Thymus (tissue), 11 donors: ENCODE measurements at regions not wholly inside any gene's neighbourhood (a gene's known extent, or its start where the extent isn't known, plus 50 kb on each side); places are given as distances from the start of the nearest gene placed in this dataset.

Source experiments
- DNase-seq, 9 donors: peaks; one replicate each; pipeline ENCODE4 v3.0.0-alpha.2; 2013; ENCODE audit warnings: low spot score in 9 of 9, low read depth in 6 of 9, missing footprints in 1 of 9
- H3K27ac ChIP-seq, 2 donors: one replicate each; pipeline ENCODE4 v1.5.1; 2013; ENCODE audit warnings: control low read depth in 1 of 2, low read depth in 1 of 2, low read length in 1 of 2, mild to moderate bottlenecking in 1 of 2, moderate library complexity in 1 of 2
- H3K27me3 ChIP-seq, 2 donors: one replicate each; pipeline ENCODE4 v1.5.1; 2013; ENCODE audit warnings: low read length in 1 of 2; ENCODE audit not compliant: control insufficient read depth in 2 of 2, insufficient read depth in 1 of 2
- H3K36me3 ChIP-seq, 2 donors: one replicate each; pipeline ENCODE4 v1.5.1; 2013; ENCODE audit warnings: low read length in 1 of 2, mild to moderate bottlenecking in 1 of 2, moderate library complexity in 1 of 2; ENCODE audit not compliant: control insufficient read depth in 2 of 2, insufficient read depth in 2 of 2
- H3K4me1 ChIP-seq, 2 donors: one replicate each; pipeline ENCODE4 v1.5.1; 2013; ENCODE audit warnings: low read length in 2 of 2; ENCODE audit not compliant: control insufficient read depth in 2 of 2, insufficient read depth in 2 of 2
- H3K4me3 ChIP-seq, 2 donors: one replicate each; pipeline ENCODE4 v1.5.1; 2013; ENCODE audit warnings: low read length in 2 of 2, control low read depth in 1 of 2, mild to moderate bottlenecking in 1 of 2
- H3K9me3 ChIP-seq, 2 donors: one replicate each; pipeline ENCODE4 v1.5.1; 2013; ENCODE audit warnings: low read length in 1 of 2, mild to moderate bottlenecking in 1 of 2; ENCODE audit not compliant: control insufficient read depth in 2 of 2, insufficient read depth in 1 of 2
- WGBS: extraction: QIAGEN DNeasy Blood & Tissue Kit; methylation state at CpG from one replicate; pipeline ENCODE4 v1.1.7; 2013; 5-methylcytosine and 5-hydroxymethylcytosine counted together
- donor health status: healthy.

- H3K27me3 ChIP-seq = peaks cover 0 to 3% of the 10 kb centered on the region in 2 donors
- no peaks in the 10 kb centered on the region for H3K4me1 ChIP-seq
- H3K36me3 ChIP-seq = no peaks in the 10 kb centered on the region
- no peak overlapping the region for H3K27ac ChIP-seq
- H3K9me3 ChIP-seq = no peaks in the 10 kb centered on the region
- H3K4me3 ChIP-seq = no peak overlapping the region
- WGBS = 0% methylated on average over 1 of the region's 1 CpG
- no peak for DNase-seq
Observed at GRCh38 chr7:106405697-106406141, 120.9 kb upstream of the NAMPT start.

GRCh38 chr7:106402898-106403297 lies 118.1 kb upstream of the NAMPT start:
- Histone ChIP-seq H3K9me3 (no peaks in the 10 kb centered on the region), H3K27ac (no peak overlapping the region), H3K27me3 (peaks cover 0 to 3% of the 10 kb centered on the region in 2 donors), H3K4me1 (no peaks in the 10 kb centered on the region), H3K4me3 (no peak overlapping the region), H3K36me3 (no peaks in the 10 kb centered on the region)
- DNase-seq = no peak
- 92% methylated on average over 1 of the region's 1 CpG for WGBS

- 97% methylated on average over 3 of the region's 3 CpGs for WGBS
Observed at GRCh38 chr7:106400923-106401322, 116.1 kb upstream of the NAMPT start.

GRCh38 chr7:106398786-106399185 lies 114.0 kb upstream of the NAMPT start:
- peaks cover 0 to 3% of the 10 kb centered on the region in 2 donors for H3K27me3 ChIP-seq
- H3K27ac ChIP-seq = no peak overlapping the region
- no peak overlapping the region for H3K4me3 ChIP-seq
- DNase-seq = no peak
- H3K4me1 ChIP-seq = no peaks in the 10 kb centered on the region
- H3K9me3 ChIP-seq = no peaks in the 10 kb centered on the region
- no peaks in the 10 kb centered on the region for H3K36me3 ChIP-seq

More at GRCh38 chr7:106400923-106401322, 116.1 kb upstream of the NAMPT start:
- Histone ChIP-seq H3K4me1 (no peaks in the 10 kb centered on the region), H3K9me3 (no peaks in the 10 kb centered on the region), H3K27me3 (peaks cover 0 to 3% of the 10 kb centered on the region in 2 donors), H3K4me3 (no peak overlapping the region), H3K36me3 (no peaks in the 10 kb centered on the region), H3K27ac (no peak overlapping the region)
- DNase-seq = no peak

GRCh38 chr7:106397994-106398393 lies 113.2 kb upstream of the NAMPT start:
- H3K27ac ChIP-seq = no peak overlapping the region
- peaks cover 0 to 3% of the 10 kb centered on the region in 2 donors for H3K27me3 ChIP-seq
- 94% methylated on average over 5 of the region's 5 CpGs for WGBS
- H3K4me1 ChIP-seq = no peaks in the 10 kb centered on the region
- no peaks in the 10 kb centered on the region for H3K36me3 ChIP-seq
- no peaks in the 10 kb centered on the region for H3K9me3 ChIP-seq
- no peak for DNase-seq
- H3K4me3 ChIP-seq = no peak overlapping the region

GRCh38 chr7:106394526-106394925 lies 109.7 kb upstream of the NAMPT start:
- Histone ChIP-seq H3K4me1 (no peaks in the 10 kb centered on the region), H3K4me3 (no peak overlapping the region), H3K27ac (no peak overlapping the region), H3K36me3 (no peaks in the 10 kb centered on the region), H3K27me3 (no peaks in the 10 kb centered on the region), H3K9me3 (no peaks in the 10 kb centered on the region)
- DNase-seq = no peak

GRCh38 chr7:106393564-106394251 lies 108.9 kb upstream of the NAMPT start:
- no peak overlapping the region for H3K27ac ChIP-seq
- H3K9me3 ChIP-seq = no peaks in the 10 kb centered on the region
- DNase-seq = no peak
- no peaks in the 10 kb centered on the region for H3K27me3 ChIP-seq
- WGBS = 87% methylated on average over 6 of the region's 6 CpGs
- H3K4me1 ChIP-seq = no peaks in the 10 kb centered on the region
- no peak overlapping the region for H3K4me3 ChIP-seq
- H3K36me3 ChIP-seq = no peaks in the 10 kb centered on the region

- H3K36me3 ChIP-seq = no peaks in the 10 kb centered on the region
- H3K4me1 ChIP-seq = no peaks in the 10 kb centered on the region
- no peak for DNase-seq
- H3K27ac ChIP-seq = no peak overlapping the region
- H3K27me3 ChIP-seq = no peaks in the 10 kb centered on the region
- no peak overlapping the region for H3K4me3 ChIP-seq
- 82% methylated on average over 2 of the region's 2 CpGs for WGBS
- H3K9me3 ChIP-seq = no peaks in the 10 kb centered on the region
Observed at GRCh38 chr7:106392590-106392989, 107.8 kb upstream of the NAMPT start.

GRCh38 chr7:106392144-106392543 lies 107.4 kb upstream of the NAMPT start:
- H3K27ac ChIP-seq = no peak overlapping the region
- DNase-seq = no peak
- 96% methylated on average over 4 of the region's 4 CpGs for WGBS
- no peaks in the 10 kb centered on the region for H3K36me3 ChIP-seq
- H3K9me3 ChIP-seq = no peaks in the 10 kb centered on the region
- no peak overlapping the region for H3K4me3 ChIP-seq
- H3K4me1 ChIP-seq = no peaks in the 10 kb centered on the region
- H3K27me3 ChIP-seq = no peaks in the 10 kb centered on the region
